ENCODE measurements at regions not wholly inside any gene's neighbourhood (a gene's known extent, or its start where the extent isn't known, plus 50 kb on each side); places are given as distances from the start of the nearest gene placed in this dataset.

- H3K36me3 ChIP-seq (ENCODE audit: control insufficient read depth in 1 of 2, insufficient read depth in 2 of 2, low read length in 2 of 2): no peaks in the 10 kb centered on the region
- no peak overlapping the region for H3K9ac ChIP-seq (ENCODE audit: low read length)
- H3K4me1 ChIP-seq (ENCODE audit: control insufficient read depth in 1 of 2, insufficient read depth in 2 of 2, low read length in 2 of 2): no peaks in the 10 kb centered on the region
- intact Hi-C loops (cut with micrococcal nuclease): no loop called here
- RAD21 ChIA-PET (ENCODE audit: low non-redundant PET in 1 of 2, low total read pairs in 2 of 2, uncharacterized antibody in 2 of 2, unreplicated experiment in 2 of 2): no interaction called here
- no peaks in the 10 kb centered on the region for H3K9me3 ChIP-seq (ENCODE audit: control insufficient read depth in 1 of 2, insufficient read depth in 1 of 2, low read depth in 1 of 2, low read length in 2 of 2)
- no peak overlapping the region for H3K27ac ChIP-seq (ENCODE audit: low read depth, low read length)
- H4K20me1 ChIP-seq (ENCODE audit: insufficient read depth): no peaks in the 10 kb centered on the region
- CTCF ChIA-PET: no interaction called here
- H3K4me3 ChIP-seq (replicated peaks in 1 of 2; ENCODE audit: low read depth in 1 of 2, low read length in 2 of 2): no peak overlapping the region
- H3K27me3 ChIP-seq (ENCODE audit: insufficient read depth, low read length): peaks cover 4% of the 10 kb centered on the region; the same call in 1 of the 2 replicates
- DNase-seq (ENCODE audit: low read depth, low spot score): no peak
- POLR2A ChIA-PET: no interaction called here
- TF ChIP-seq ZBTB33 (IDR thresholded peaks at IDR 0.05; ENCODE audit: extremely low read depth, insufficient replicate concordance, low read length): no peak
- TF ChIP-seq CTCF (IDR thresholded peaks at IDR 0.05 in 2 of 3, conservative IDR thresholded peaks at IDR 0.05 in 1 of 3; ENCODE audit: borderline replicate concordance in 1 of 3, insufficient read depth in 1 of 3, low read depth in 2 of 3, low read length in 2 of 3): no peak
- TF ChIP-seq POLR2AphosphoS5 (IDR thresholded peaks at IDR 0.05; ENCODE audit: low read depth, low read length): no peak
- TF ChIP-seq ZFX (IDR thresholded peaks at IDR 0.05): no peak
- TF ChIP-seq RAD21 (IDR thresholded peaks at IDR 0.05; ENCODE audit: low read depth): no peak
- no peak overlapping the region for H2AFZ ChIP-seq (ENCODE audit: low read depth, low read length, poor library complexity, severe bottlenecking)
- no peak for ATAC-seq
- no peak overlapping the region for H3K4me2 ChIP-seq (ENCODE audit: low read length)
- BruUV-seq (replicated peaks): no TSS peak
- no peaks in the 10 kb centered on the region for H3K9me2 ChIP-seq (ENCODE audit: insufficient read depth)
- no peaks in the 10 kb centered on the region for H3K79me2 ChIP-seq (ENCODE audit: insufficient read depth, low read length)
Measured at GRCh38 chr9:89955144-89955543, 350.3 kb downstream of the GADD45G start.

- H3K4me2 ChIP-seq (ENCODE audit: low read length): no peak overlapping the region
- intact Hi-C loops (cut with micrococcal nuclease): no loop called here
- no TSS peak for BruUV-seq (replicated peaks)
- no peak for ATAC-seq
- H3K27me3 ChIP-seq (ENCODE audit: insufficient read depth, low read length): peaks cover 2% of the 10 kb centered on the region; the same call in 1 of the 2 replicates
- no peak overlapping the region for H3K9ac ChIP-seq (ENCODE audit: low read length)
- no peaks in the 10 kb centered on the region for H3K79me2 ChIP-seq (ENCODE audit: insufficient read depth, low read length)
- no peaks in the 10 kb centered on the region for H3K36me3 ChIP-seq (ENCODE audit: control insufficient read depth in 1 of 2, insufficient read depth in 2 of 2, low read length in 2 of 2)
- DNase-seq (ENCODE audit: low read depth, low spot score): no peak
- ChIA-PET POLR2A (no interaction called here), CTCF (no interaction called here), RAD21 (ENCODE audit: low non-redundant PET in 1 of 2, low total read pairs in 2 of 2, uncharacterized antibody in 2 of 2, unreplicated experiment in 2 of 2) (no interaction called here)
- H4K20me1 ChIP-seq (ENCODE audit: insufficient read depth): no peaks in the 10 kb centered on the region
- H2AFZ ChIP-seq (ENCODE audit: low read depth, low read length, poor library complexity, severe bottlenecking): no peak overlapping the region
- H3K9me3 ChIP-seq (ENCODE audit: control insufficient read depth in 1 of 2, insufficient read depth in 1 of 2, low read depth in 1 of 2, low read length in 2 of 2): no peaks in the 10 kb centered on the region
- H3K27ac ChIP-seq (ENCODE audit: low read depth, low read length): no peak overlapping the region
- H3K4me3 ChIP-seq (replicated peaks in 1 of 2; ENCODE audit: low read depth in 1 of 2, low read length in 2 of 2): no peak overlapping the region
- no peaks in the 10 kb centered on the region for H3K9me2 ChIP-seq (ENCODE audit: insufficient read depth)
- no peaks in the 10 kb centered on the region for H3K4me1 ChIP-seq (ENCODE audit: control insufficient read depth in 1 of 2, insufficient read depth in 2 of 2, low read length in 2 of 2)
- no peak for TF ChIP-seq POLR2AphosphoS5 (IDR thresholded peaks at IDR 0.05; ENCODE audit: low read depth, low read length)
- no peak for TF ChIP-seq SP1 (IDR thresholded peaks at IDR 0.05; ENCODE audit: low read depth)
- TF ChIP-seq POLR2A (IDR thresholded peaks at IDR 0.05; ENCODE audit: borderline replicate concordance, extremely low read depth, insufficient read depth, insufficient read length): no peak
- TF ChIP-seq CBX3 (IDR thresholded peaks at IDR 0.05; ENCODE audit: low read depth): no peak
- no peak for TF ChIP-seq REST (IDR thresholded peaks at IDR 0.05; ENCODE audit: low read depth)
- TF ChIP-seq JUND (IDR thresholded peaks at IDR 0.05): no peak
- TF ChIP-seq EZH2phosphoT487 (IDR thresholded peaks at IDR 0.05; ENCODE audit: borderline replicate concordance): no peak
- TF ChIP-seq ELF1 (IDR thresholded peaks at IDR 0.05; ENCODE audit: borderline replicate concordance, low read depth): no peak
- no peak for TF ChIP-seq SIN3A (IDR thresholded peaks at IDR 0.05; ENCODE audit: low read depth)
Measured at GRCh38 chr9:89955626-89956025, 350.8 kb downstream of the GADD45G start.
